ENCODE measurements at regions not wholly inside any gene's neighbourhood (a gene's known extent, or its start where the extent isn't known, plus 50 kb on each side); places are given as distances from the start of the nearest gene placed in this dataset.

DNA sequence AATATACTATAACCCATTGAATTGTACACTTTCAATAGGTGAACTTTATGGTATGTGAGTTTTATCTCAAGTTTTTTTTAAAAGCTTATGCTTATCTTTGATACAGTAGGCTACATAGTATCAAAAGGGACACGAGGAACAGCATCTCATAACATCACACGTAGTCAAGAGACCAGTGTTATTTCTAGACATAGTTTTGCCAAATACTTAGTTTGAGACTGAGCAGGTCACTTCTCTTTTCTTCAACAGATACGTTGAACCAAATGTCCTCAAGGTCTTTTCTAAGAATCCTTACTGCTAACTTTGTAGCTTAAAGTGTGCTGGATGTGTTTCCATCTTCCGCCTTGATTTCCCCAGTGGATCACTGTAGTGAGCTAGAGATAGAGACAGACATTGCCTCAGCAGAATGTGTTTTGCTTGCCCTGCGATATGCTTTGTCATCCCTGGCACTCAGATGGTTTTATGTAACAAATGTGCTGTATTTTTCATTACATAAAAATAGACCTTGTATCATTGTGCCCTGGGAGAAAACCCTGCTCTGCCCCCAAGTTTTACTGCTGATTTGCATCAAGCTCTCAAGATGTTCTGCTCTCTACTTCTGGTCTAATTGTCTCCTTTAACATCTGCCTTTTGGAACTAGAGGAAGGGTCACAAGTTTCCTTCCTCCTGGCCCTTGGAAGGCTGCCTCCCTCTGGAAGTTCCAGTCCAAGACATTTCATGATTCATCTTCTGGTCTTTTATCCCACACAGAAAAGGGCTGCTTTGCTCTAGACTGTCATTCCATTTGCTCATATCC is 426.4 kb upstream of the RGMA start:
- CTCF ChIA-PET, result no interaction called here
- POLR2A ChIA-PET, result no interaction called here
- no peaks in the 10 kb centered on the region for H3K27me3 ChIP-seq (ENCODE audit: control insufficient read depth, insufficient read depth, low read length)
- no peak for TF ChIP-seq CTCF (IDR thresholded peaks at IDR 0.05; ENCODE audit: insufficient read depth, low read depth, low read length)
- no peak overlapping the region for H3K4me3 ChIP-seq (ENCODE audit: low read depth, low read length)
- no peaks in the 10 kb centered on the region for H3K36me3 ChIP-seq (ENCODE audit: control insufficient read depth, insufficient read depth, low read length)
- no peak for DNase-seq (ENCODE audit: low read depth)

GRCh38 chr15:93506646-93507045 is 417.6 kb upstream of the RGMA start:
- ChIA-PET POLR2A (no interaction called here), CTCF (no interaction called here)
- Histone ChIP-seq H3K4me3 (ENCODE audit: low read depth, low read length) (no peak overlapping the region), H3K27me3 (ENCODE audit: control insufficient read depth, insufficient read depth, low read length) (no peaks in the 10 kb centered on the region), H3K36me3 (ENCODE audit: control insufficient read depth, insufficient read depth, low read length) (no peaks in the 10 kb centered on the region)
- DNase-seq (ENCODE audit: low read depth), result no peak
- no peak for TF ChIP-seq CTCF (IDR thresholded peaks at IDR 0.05; ENCODE audit: insufficient read depth, low read depth, low read length)

GRCh38 chr15:93505506-93505905 is 416.5 kb upstream of the RGMA start:
- POLR2A ChIA-PET, result no interaction called here
- no peak for DNase-seq (ENCODE audit: low read depth)
- CTCF ChIA-PET, result no interaction called here
- no peak for TF ChIP-seq CTCF (IDR thresholded peaks at IDR 0.05; ENCODE audit: insufficient read depth, low read depth, low read length)
- Histone ChIP-seq H3K36me3 (ENCODE audit: control insufficient read depth, insufficient read depth, low read length) (no peaks in the 10 kb centered on the region), H3K27me3 (ENCODE audit: control insufficient read depth, insufficient read depth, low read length) (no peaks in the 10 kb centered on the region), H3K4me3 (ENCODE audit: low read depth, low read length) (no peak overlapping the region)

GRCh38 chr15:93501946-93502345 is 412.9 kb upstream of the RGMA start:
- H3K36me3 ChIP-seq (ENCODE audit: control insufficient read depth, insufficient read depth, low read length), result no peaks in the 10 kb centered on the region
- ChIA-PET POLR2A (no interaction called here), CTCF (interaction anchor here (0.6 kb wide), 1 partner anchor 35 kb away, joined by 4 read pairs; no protein-coding TSS in a partner anchor)
- DNase-seq (ENCODE audit: low read depth), result no peak
- no peak overlapping the region for H3K4me3 ChIP-seq (ENCODE audit: low read depth, low read length)
- no peak for TF ChIP-seq CTCF (IDR thresholded peaks at IDR 0.05; ENCODE audit: insufficient read depth, low read depth, low read length)
- no peaks in the 10 kb centered on the region for H3K27me3 ChIP-seq (ENCODE audit: control insufficient read depth, insufficient read depth, low read length)

DNA sequence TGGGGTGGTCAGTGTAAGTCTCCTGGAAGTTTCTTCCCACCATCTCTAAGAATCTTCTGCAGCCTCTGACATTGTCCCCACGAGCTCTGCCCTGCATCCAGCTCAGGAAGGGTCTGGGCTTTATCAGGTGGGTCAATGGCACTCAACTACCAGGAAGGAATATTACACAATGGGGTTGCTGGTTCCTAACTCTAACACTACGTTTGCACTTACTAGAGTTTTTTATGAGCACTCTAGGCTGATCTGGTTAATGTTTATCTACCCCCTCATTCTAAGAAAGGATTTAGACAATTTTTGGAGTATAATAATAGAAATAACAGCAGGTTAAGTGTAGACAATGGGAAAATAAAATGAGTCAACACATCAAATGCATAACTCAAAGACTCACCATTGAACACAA is 411.1 kb upstream of the RGMA start:
- H3K4me3 ChIP-seq (ENCODE audit: low read depth, low read length), result no peak overlapping the region
- no peaks in the 10 kb centered on the region for H3K36me3 ChIP-seq (ENCODE audit: control insufficient read depth, insufficient read depth, low read length)
- H3K27me3 ChIP-seq (ENCODE audit: control insufficient read depth, insufficient read depth, low read length), result no peaks in the 10 kb centered on the region
- POLR2A ChIA-PET, result no interaction called here
- no peak for TF ChIP-seq CTCF (IDR thresholded peaks at IDR 0.05; ENCODE audit: insufficient read depth, low read depth, low read length)
- CTCF ChIA-PET, result no interaction called here
- no peak for DNase-seq (ENCODE audit: low read depth)

Measured in BJ (cell line).